ENCODE measurements at regions not wholly inside any gene's neighbourhood (a gene's known extent, or its start where the extent isn't known, plus 50 kb on each side); places are given as distances from the start of the nearest gene placed in this dataset.

- peak in 1 of 2 experiments; percentile 69; a peak in 1 of 4 replicates for TF ChIP-seq ZNF639 (CRISPR knock-in tag; conservative IDR thresholded peaks at IDR 0.05 in 1 of 2, IDR thresholded peaks at IDR 0.05 in 1 of 2)
- TF ChIP-seq EZH2 (IDR thresholded peaks at IDR 0.05; ENCODE audit: borderline replicate concordance, low read depth, low read length): no peak
- peak; percentile 74; the same call in 1 of the 2 replicates for TF ChIP-seq KLF16 (IDR thresholded peaks at IDR 0.05)
- no peak for TF ChIP-seq ELK3 (CRISPR knock-in tag; IDR thresholded peaks at IDR 0.05)
- no peak for TF ChIP-seq ZNF253 (CRISPR knock-in tag; conservative IDR thresholded peaks at IDR 0.05)
- no peak for TF ChIP-seq KLF13 (tag; IDR thresholded peaks at IDR 0.05; ENCODE audit: borderline replicate concordance, low read depth)
- TF ChIP-seq MAZ (CRISPR knock-in tag; conservative IDR thresholded peaks at IDR 0.05 in 1 of 2, IDR thresholded peaks at IDR 0.05 in 1 of 2): no peak
- peak; percentile 97 for TF ChIP-seq ZNF175 (CRISPR knock-in tag; IDR thresholded peaks at IDR 0.05; ENCODE audit: low read depth)
- no peak for TF ChIP-seq TRIM25 (IDR thresholded peaks at IDR 0.05; ENCODE audit: borderline replicate concordance)
- no peak for TF ChIP-seq KDM4B (IDR thresholded peaks at IDR 0.05; ENCODE audit: borderline replicate concordance in 2 of 2, low read depth in 1 of 2)
- TF ChIP-seq PRDM10 (IDR thresholded peaks at IDR 0.05; ENCODE audit: partially characterized antibody): no peak
- no peak for TF ChIP-seq PML (IDR thresholded peaks at IDR 0.05; ENCODE audit: low read length)
- peak; percentile 66; the same call in 1 of the 2 replicates for TF ChIP-seq MEF2A (IDR thresholded peaks at IDR 0.05; ENCODE audit: control insufficient read depth, low read depth, low read length)
- no peak for TF ChIP-seq NCOA1 (IDR thresholded peaks at IDR 0.05; ENCODE audit: low read depth)
- no peak for TF ChIP-seq TRIM28 (IDR thresholded peaks at IDR 0.05)
Observed at GRCh38 chrX:65601530-65602220, 65.8 kb upstream of the MSN start (continued).
